DOHH2 (cell line): ENCODE measurements at regions not wholly inside any gene's neighbourhood (a gene's known extent, or its start where the extent isn't known, plus 50 kb on each side); places are given as distances from the start of the nearest gene placed in this dataset.
A peak's percentile ranks its signal among the peaks of the same experiment; 100 is the strongest.

Experiments
- H3F3A ChIP-seq: fragments of 200-600 bp; sonication (generic), shearing (Covaris generic); 2 replicates; pipeline ENCODE4 v1.6.0; 2016; ENCODE audit warnings: antibody characterized with exemption, mild to moderate bottlenecking; ENCODE audit not compliant: control insufficient read depth, insufficient read depth
- H3K27ac ChIP-seq: fragments of 200-600 bp; sonication (generic); 2 replicates; pipeline ENCODE4 v1.5.1; 2014; ENCODE audit warnings: low read depth, mild to moderate bottlenecking, low read length, moderate library complexity
- H3K27me3 ChIP-seq: fragments of 200-600 bp; sonication (generic); 2 replicates; pipeline ENCODE4 v1.6.1; 2014; ENCODE audit warnings: mild to moderate bottlenecking, low read length, mixed read lengths; ENCODE audit not compliant: control insufficient read depth
- H3K36me3 ChIP-seq: fragments of 200-600 bp; sonication (generic); 2 replicates; pipeline ENCODE4 v1.6.1; 2014; ENCODE audit warnings: mild to moderate bottlenecking, low read length, moderate library complexity, mixed read lengths; ENCODE audit not compliant: control insufficient read depth
- H3K4me1 ChIP-seq: fragments of 200-600 bp; sonication (generic); 2 replicates; pipeline ENCODE4 v1.6.1; 2014; ENCODE audit warnings: mild to moderate bottlenecking, low read length, mixed read lengths; ENCODE audit not compliant: control insufficient read depth
- H3K4me2 ChIP-seq: fragments of 200-600 bp; sonication (generic); 2 replicates; pipeline ENCODE4 v1.6.0; 2014; ENCODE audit warnings: mild to moderate bottlenecking, low read length, moderate library complexity
- H3K4me3 ChIP-seq: fragments of 200-600 bp; sonication (generic); 2 replicates; pipeline ENCODE4 v1.5.1; 2014; ENCODE audit warnings: mild to moderate bottlenecking, low read length, mixed read lengths
- H3K79me2 ChIP-seq: fragments of 200-600 bp; sonication (generic); 2 replicates; pipeline ENCODE4 v1.6.1; 2014; ENCODE audit warnings: mild to moderate bottlenecking, low read length, mixed read lengths; ENCODE audit not compliant: control insufficient read depth
- H3K9me2 ChIP-seq: fragments of 200-600 bp; sonication (generic); replicated peaks from 2 replicates; pipeline ENCODE4 v1.6.1; 2014; ENCODE audit warnings: mild to moderate bottlenecking, low read length, mixed read lengths; ENCODE audit not compliant: control insufficient read depth
- H3K9me3 ChIP-seq: fragments of 200-600 bp; sonication (generic); 2 replicates; pipeline ENCODE4 v1.6.1; 2014; ENCODE audit warnings: antibody characterized with exemption, low read length, mixed read lengths; ENCODE audit not compliant: control insufficient read depth, insufficient read depth
- H4K20me1 ChIP-seq: fragments of 200-600 bp; sonication (generic); 2 replicates; pipeline ENCODE4 v1.6.0; 2014; ENCODE audit warnings: low read depth, mild to moderate bottlenecking, antibody characterized with exemption, low read length, moderate library complexity; ENCODE audit not compliant: control insufficient read depth, insufficient read depth
- CTCF ChIP-seq: fragments of 200-600 bp; sonication (generic); IDR thresholded peaks from one replicate; pipeline ENCODE4 v1.5.1; 2014; ENCODE audit warnings: antibody characterized with exemption, mild to moderate bottlenecking, low read depth, low read length; ENCODE audit not compliant: poor library complexity, severe bottlenecking
- EZH2phosphoT487 ChIP-seq: fragments of 200-600 bp; sonication (generic); IDR thresholded peaks from 2 replicates; pipeline ENCODE4 v1.6.1; 2017; ENCODE audit warnings: borderline replicate concordance, mild to moderate bottlenecking, antibody characterized with exemption, low read length, moderate library complexity, mixed read lengths

- Histone ChIP-seq H3K36me3 (no peaks in the 10 kb centered on the region), H3K4me3 (no peak overlapping the region), H3F3A (no peaks in the 10 kb centered on the region), H4K20me1 (no peaks in the 10 kb centered on the region), H3K4me2 (no peak overlapping the region), H3K27me3 (peaks cover 59% of the 10 kb centered on the region), H3K9me2 (no peaks in the 10 kb centered on the region), H3K79me2 (no peaks in the 10 kb centered on the region), H3K27ac (no peak overlapping the region), H3K9me3 (peaks cover 4% of the 10 kb centered on the region; the same call in 1 of the 2 replicates), H3K4me1 (no peaks in the 10 kb centered on the region)
- TF ChIP-seq EZH2phosphoT487, result no peak
- no peak for TF ChIP-seq CTCF
These were observed 168.0 kb upstream of the KLF7 start for GRCh38 chr2:207333599-207334300.

GRCh38 chr2:207334301-207334623 lies 168.5 kb upstream of the KLF7 start:
- Histone ChIP-seq H3K4me2 (no peak overlapping the region), H3K36me3 (no peaks in the 10 kb centered on the region), H4K20me1 (no peaks in the 10 kb centered on the region), H3F3A (no peaks in the 10 kb centered on the region), H3K9me3 (peaks cover 4% of the 10 kb centered on the region; the same call in 1 of the 2 replicates), H3K9me2 (no peaks in the 10 kb centered on the region), H3K27ac (no peak overlapping the region), H3K79me2 (no peaks in the 10 kb centered on the region), H3K4me3 (no peak overlapping the region), H3K27me3 (peaks cover 53% of the 10 kb centered on the region), H3K4me1 (no peaks in the 10 kb centered on the region)
- TF ChIP-seq EZH2phosphoT487, result no peak
- no peak for TF ChIP-seq CTCF

GRCh38 chr2:207334624-207335371 lies 169.1 kb upstream of the KLF7 start:
- no peak overlapping the region for H3K27ac ChIP-seq
- H3K27me3 ChIP-seq, result peaks cover 49% of the 10 kb centered on the region
- no peaks in the 10 kb centered on the region for H3K36me3 ChIP-seq
- no peaks in the 10 kb centered on the region for H3K4me1 ChIP-seq
- no peaks in the 10 kb centered on the region for H3F3A ChIP-seq
- peaks cover 4% of the 10 kb centered on the region; the same call in 1 of the 2 replicates for H3K9me3 ChIP-seq
- H3K4me3 ChIP-seq, result no peak overlapping the region
- TF ChIP-seq CTCF (no peak), EZH2phosphoT487 (0 out of 2 replicates have a peak, but pooled peaks have one; percentile 54)
- H4K20me1 ChIP-seq, result no peaks in the 10 kb centered on the region
- no peak overlapping the region for H3K4me2 ChIP-seq
- H3K79me2 ChIP-seq, result no peaks in the 10 kb centered on the region
- no peaks in the 10 kb centered on the region for H3K9me2 ChIP-seq
